ENCODE measurements at regions not wholly inside any gene's neighbourhood (a gene's known extent, or its start where the extent isn't known, plus 50 kb on each side); places are given as distances from the start of the nearest gene placed in this dataset.

DNA sequence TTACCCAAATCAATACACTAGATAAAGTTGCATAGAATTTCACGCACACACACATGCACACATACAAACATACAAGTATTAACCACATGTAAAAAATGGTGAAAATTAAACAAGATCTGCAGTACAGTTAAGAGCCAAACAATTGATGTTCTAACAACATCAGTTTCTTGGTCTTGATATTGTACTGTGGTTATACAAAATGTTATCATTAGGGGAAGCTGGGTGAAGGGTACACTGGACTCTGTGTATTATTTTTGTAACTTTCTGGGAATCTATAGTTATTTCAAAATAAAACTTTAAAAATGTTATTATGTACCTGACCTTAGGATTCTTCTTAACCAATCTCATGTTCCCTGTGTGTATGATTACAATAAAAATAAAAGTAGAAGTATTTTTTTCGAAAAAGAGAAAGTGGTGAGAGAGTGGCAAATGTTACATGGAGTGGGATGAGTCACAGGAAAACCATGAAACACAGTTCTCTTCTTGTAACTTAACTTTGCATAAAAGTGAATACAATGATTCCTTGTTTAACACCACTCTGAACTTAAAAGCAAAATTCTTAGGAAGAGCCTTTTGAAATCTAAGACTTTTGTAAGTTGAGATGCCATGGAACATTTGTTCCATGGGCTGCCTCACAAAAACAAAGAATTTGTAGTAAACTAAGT is 101.6 kb upstream of the RUNX1 start:
- TF ChIP-seq POLR2A (IDR thresholded peaks at IDR 0.05; ENCODE audit: low read depth, low read length), result no peak
- FAIRE-seq (peak; percentile 58), DNase-seq (ENCODE audit: insufficient read length, low spot score) (no peak)

DNA sequence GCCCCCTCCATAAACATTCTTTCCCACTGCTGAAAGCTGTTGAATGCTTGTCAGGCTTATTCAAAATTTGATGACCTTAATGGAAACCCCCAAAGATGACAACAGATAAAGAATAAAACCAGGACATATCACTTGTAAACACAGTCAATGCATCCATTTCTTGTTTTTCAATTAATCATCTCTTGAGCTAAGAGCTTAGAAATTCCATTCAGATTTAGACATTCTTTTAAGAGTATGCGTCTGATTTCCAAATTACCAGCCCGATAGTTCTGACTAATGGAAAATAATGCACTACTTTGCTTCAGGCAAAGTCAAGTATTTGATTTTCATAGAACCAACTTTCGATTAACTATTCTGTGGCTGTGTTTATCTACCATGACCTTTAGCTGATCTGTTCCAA is 100.6 kb upstream of the RUNX1 start:
- no peak for FAIRE-seq
- DNase-seq (ENCODE audit: insufficient read length, low spot score), result no peak
- no peak for TF ChIP-seq POLR2A (IDR thresholded peaks at IDR 0.05; ENCODE audit: low read depth, low read length)

DNA sequence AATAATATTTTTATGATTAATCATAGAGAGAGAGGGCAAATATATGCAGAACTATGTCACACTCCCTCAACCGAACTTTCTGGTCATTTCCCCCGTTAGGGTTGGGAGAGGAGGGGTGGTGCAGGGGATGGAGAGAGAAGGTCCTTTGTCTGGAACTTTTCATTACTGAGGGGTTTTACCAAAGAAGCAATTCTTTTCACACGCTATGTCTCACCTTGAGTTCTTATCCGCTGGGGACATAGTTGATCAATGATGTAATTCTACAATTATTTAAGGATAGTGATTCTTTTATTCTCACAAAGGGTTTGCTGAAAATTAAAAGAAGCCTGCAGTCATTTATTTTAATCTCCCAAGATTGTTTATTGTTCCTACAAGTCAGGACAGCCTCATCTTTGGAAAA is 98.3 kb upstream of the RUNX1 start:
- DNase-seq (ENCODE audit: insufficient read length, low spot score) (no peak), FAIRE-seq (no peak)
- no peak for TF ChIP-seq POLR2A (IDR thresholded peaks at IDR 0.05; ENCODE audit: low read depth, low read length)

DNA sequence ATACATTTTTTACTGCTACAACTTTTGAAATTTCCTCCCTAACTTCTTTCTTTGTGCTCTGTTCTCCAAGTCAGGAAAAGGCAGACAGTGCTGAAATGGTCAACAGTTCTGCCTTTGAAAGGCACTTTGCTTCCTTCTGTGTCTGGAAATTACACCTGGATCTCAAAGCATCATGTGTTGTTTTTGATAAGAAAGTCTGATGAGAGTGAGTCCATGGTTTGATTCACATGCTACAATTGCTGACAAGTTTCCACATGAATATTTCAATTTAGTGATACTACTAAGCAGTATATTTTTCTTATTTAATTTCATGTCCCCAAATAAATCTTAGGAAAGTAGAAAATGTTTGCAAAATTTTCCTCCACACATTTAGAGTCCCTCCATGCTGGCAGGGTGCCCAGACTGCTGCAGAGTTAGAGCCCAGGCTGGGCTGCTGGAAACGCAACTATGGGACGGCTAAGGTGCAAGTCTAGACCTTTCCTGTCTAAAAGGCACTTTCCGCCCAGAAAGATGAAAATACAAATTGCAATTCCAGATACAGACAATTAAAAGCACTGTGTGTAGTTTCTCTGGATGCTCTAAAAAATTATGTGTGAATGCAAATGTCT is 96.6 kb upstream of the RUNX1 start:
- FAIRE-seq, result no peak
- no peak for TF ChIP-seq POLR2A (IDR thresholded peaks at IDR 0.05; ENCODE audit: low read depth, low read length)

DNA sequence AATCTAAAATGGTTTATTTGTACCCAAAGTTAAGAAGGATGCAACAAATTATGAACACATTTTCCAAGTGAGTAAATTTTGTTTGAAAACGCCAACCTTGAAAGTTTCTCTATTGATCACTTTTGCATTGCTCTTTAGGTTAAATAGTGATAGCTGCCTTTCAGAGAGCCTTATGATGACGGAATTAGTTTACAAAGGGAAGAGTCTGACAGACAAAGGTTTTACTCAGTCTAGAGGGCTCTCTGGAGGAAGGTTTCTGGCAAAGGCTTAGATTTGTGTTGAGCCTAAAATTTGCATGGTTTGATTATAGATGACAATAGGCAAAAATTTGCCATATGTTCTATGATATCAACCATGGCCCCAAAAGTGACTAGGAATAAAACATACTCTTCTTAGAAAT is 95.9 kb upstream of the RUNX1 start:
- FAIRE-seq, result no peak
- DNase-seq (ENCODE audit: insufficient read length, low spot score), result no peak
- TF ChIP-seq POLR2A (IDR thresholded peaks at IDR 0.05; ENCODE audit: low read depth, low read length), result no peak

More for the DNA sequence above, 96.6 kb upstream of the RUNX1 start:
- DNase-seq (ENCODE audit: insufficient read length, low spot score), result no peak

DNA sequence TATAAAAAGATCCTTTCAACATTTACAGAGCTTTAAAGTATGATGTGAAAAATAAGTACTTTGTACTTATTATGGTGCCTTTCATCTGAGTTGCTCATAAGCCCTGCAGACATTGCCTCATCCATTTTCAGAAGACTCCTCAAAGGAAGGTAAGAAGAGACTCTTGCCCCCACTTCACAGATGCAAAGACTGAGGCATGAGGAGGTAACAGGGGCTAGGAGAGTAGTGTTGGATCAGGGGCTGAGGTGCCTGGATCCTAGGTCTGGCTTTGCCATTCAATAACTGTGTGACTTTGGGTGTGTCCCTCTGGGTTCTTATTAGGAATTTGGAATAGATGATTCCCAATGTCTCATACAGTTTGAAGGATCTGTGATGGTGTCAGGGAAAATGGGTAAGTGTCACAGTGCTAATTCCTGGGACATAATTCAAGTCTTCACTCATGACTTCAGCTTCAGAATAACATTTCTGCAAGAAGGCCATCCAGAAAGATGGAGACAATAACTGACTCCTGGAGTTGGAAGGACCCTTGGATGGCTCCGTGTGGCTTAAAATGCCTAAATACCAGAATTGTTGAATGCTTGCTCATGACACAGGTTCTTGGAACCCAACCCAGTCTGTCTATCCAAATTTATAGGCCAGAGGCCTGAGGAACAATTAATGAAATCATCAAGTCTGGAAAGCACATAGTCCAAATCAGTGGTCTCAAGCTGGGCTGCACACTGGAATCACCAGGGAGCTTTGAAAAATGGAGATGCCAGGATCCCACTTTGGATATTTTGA is 93.1 kb upstream of the RUNX1 start:
- TF ChIP-seq POLR2A (IDR thresholded peaks at IDR 0.05; ENCODE audit: low read depth, low read length), result no peak
- FAIRE-seq, result no peak
- DNase-seq (ENCODE audit: insufficient read length, low spot score), result no peak

DNA sequence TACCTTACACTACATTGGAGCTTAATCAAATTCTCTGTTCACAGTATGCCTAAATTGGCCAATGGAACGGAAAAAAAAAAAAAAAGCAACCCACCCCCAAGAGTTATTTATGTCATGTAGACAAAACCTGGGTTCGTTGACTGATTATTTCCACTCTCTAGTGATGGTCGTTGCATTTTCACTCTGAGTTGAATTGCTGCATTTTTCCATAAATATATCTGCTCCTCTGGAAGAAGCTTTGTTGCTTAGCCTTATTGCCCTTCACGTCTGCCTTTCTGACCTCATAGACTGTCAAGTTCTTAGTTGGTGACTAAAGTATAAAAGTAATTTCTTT is 90.2 kb upstream of the RUNX1 start:
- no peak for DNase-seq (ENCODE audit: insufficient read length, low spot score)
- no peak for TF ChIP-seq POLR2A (IDR thresholded peaks at IDR 0.05; ENCODE audit: low read depth, low read length)

DNA sequence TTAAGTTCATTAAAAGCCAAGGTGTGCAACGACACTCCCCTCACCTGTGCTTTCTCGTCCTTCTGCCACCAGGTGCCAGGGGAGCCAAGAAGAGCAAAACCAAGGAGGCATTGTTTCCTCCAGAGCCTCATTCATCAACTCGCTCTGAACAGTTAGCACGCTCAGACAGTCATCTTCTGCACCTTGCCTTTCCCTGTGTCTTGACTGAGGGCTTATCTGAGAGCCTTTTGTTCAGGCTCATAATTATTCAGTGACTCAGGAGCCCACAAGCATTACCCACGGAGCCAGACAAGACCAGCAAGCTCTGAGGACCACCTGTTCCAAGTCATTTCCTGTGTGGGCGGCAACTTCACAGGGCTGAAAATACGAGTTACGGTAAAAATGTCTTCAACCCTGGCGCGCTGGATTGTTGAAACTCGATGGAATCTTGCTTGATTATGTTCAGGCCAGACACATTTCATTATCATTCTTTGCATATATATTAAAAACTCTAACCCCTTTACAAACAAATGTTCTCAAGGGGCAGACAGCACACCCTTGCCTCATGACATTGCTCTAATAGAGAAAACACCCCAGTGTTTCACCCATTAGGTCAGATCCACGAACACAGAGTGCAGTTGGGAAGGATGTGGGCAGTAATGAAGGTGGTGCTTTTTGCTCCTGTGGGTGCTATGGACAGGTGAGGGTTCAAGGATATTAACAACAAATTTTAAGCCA is 89.7 kb upstream of the RUNX1 start:
- peak; percentile 71 for FAIRE-seq
- no peak for TF ChIP-seq POLR2A (IDR thresholded peaks at IDR 0.05; ENCODE audit: low read depth, low read length)
- peak; percentile 80 for DNase-seq (ENCODE audit: insufficient read length, low spot score)

More for the DNA sequence above, 90.2 kb upstream of the RUNX1 start:
- FAIRE-seq, result no peak

DNA sequence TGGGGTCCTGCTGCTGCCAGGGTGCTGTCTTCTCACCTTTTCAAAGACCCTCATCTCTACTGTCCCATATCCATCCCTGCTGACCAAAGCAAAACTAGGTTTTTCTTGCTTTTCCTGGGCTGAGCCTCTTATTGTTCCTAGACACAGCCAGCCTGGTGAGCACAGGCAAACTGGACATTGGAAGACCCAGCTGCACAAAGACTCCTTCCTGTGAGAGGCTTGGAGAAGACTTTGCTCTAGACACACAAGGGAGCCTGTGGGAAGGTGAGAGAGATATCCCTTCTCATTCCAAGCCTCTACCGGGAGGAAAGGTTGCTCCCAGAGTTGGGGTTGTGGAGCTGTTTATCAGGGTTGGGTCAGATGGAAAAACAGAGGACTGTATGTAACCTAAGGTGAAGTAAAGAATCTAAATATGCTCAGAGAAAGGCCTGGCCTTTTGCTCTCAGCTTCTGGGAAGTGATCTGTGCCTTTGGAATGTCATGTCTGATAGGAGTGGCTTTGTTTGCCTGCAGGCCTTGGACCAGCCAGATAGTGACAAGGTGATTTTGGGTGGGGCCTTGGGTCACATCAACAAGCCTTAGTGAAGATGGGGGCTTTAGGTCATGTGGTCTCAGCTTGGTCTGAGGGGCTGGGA is 87.6 kb upstream of the RUNX1 start:
- no peak for TF ChIP-seq POLR2A (IDR thresholded peaks at IDR 0.05; ENCODE audit: low read depth, low read length)
- FAIRE-seq, result peak; percentile 58
- DNase-seq (ENCODE audit: insufficient read length, low spot score), result peak; percentile 63

DNA sequence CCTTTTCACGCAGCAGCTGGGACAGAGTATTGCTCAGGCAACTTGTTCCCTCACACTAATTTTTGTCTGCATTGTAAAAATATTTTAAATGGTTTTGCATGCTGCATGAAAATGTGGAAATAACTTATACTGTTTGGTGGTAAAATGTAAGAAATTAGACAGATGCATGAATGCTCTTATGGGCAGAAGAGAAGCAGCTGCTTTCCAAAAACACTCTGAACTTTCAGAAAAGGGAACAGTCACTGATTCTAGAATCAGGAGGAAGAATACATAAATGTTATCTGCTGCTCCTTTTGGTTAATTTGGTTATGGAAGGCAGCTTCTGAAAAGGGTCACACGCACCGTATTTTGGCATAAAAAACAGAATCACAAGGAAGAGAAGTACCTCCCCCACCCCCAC is 87.0 kb upstream of the RUNX1 start:
- FAIRE-seq (no peak), DNase-seq (ENCODE audit: insufficient read length, low spot score) (no peak)
- no peak for TF ChIP-seq POLR2A (IDR thresholded peaks at IDR 0.05; ENCODE audit: low read depth, low read length)

DNA sequence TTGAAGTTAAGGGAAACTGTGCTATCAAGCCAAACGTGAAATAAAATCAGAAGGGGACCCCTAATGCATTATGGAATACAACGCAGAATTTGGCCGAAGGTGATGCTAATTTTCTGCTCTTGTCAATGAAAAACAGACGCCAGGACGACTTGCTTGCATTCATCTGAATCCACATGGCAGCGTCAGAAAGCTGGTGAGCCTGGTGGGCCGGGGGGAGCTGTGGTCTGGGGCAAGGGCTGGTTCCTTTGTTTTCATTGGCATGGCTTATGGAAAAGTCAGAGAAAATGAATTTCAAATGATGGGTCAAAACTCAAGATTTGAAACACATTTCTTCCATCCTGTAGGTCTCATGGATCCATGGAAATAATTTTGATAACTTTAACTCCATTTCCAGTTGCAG is 86.4 kb upstream of the RUNX1 start:
- TF ChIP-seq POLR2A (IDR thresholded peaks at IDR 0.05; ENCODE audit: low read depth, low read length), result no peak
- DNase-seq (ENCODE audit: insufficient read length, low spot score) (no peak), FAIRE-seq (no peak)

DNA sequence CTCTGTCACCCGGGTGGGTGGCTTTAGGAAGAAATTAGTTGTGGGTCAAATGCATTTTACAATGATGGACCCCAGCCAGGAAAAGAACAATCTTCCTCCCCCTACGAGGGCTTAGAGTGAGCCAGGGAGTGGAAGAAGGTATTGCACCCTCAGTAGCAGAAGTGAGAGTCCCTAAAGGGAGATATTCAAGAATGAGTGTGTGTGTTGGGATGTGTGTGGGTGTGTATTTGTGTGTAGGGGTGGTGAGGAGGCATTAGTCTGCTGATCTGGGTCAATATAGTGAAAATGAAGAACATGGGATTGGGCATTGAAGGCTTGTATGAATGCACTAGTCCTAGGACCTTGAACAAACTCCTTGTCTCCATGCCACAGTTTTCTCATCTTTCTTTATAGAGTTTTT is 85.2 kb upstream of the RUNX1 start:
- FAIRE-seq, result no peak
- no peak for TF ChIP-seq POLR2A (IDR thresholded peaks at IDR 0.05; ENCODE audit: low read depth, low read length)
- no peak for DNase-seq (ENCODE audit: insufficient read length, low spot score)

DNA sequence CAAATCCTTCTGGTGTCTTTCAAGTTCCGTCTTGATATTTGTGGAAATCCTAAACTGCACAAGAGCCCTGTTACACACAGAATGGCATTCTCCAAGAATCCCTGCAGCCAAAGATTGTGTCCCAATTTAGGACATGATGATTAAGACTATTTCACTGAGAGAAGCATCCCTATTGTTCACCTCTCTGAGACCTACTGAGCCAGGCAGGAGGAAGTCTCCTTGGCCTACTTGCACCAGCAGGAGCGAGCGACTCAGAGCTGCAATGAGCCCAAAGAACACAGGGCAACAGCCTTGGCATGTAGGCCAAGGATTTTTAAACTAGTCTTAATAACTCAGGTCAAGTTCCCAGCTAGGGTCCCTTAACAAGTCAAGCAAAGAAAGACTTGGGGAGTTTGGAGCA is 79.4 kb upstream of the RUNX1 start:
- FAIRE-seq (no peak), DNase-seq (ENCODE audit: insufficient read length, low spot score) (no peak)

DNA sequence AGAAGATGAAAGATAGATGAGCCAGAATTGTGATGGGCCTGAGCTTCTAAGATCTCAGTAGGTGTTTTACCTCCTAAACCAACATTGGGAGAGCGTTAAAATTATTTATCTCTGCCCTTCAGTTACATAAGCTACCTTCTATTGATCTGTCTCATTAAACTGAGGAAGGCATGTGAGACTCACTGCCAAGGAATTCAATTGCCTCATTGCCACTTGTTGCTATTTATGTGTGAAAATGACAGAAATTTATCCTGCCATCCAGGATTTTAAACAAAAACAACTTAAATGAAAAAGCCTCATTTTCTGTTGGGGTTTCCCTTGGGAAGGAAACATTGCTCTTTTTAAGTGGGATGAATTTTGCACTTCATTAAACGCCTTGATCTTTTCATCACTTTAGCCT is 78.7 kb upstream of the RUNX1 start:
- DNase-seq (ENCODE audit: insufficient read length, low spot score), result no peak
- no peak for TF ChIP-seq POLR2A (IDR thresholded peaks at IDR 0.05; ENCODE audit: low read depth, low read length)
- FAIRE-seq, result no peak

More for the DNA sequence above, 79.4 kb upstream of the RUNX1 start:
- no peak for TF ChIP-seq POLR2A (IDR thresholded peaks at IDR 0.05; ENCODE audit: low read depth, low read length)
